ENCODE measurements at regions not wholly inside any gene's neighbourhood (a gene's known extent, or its start where the extent isn't known, plus 50 kb on each side); places are given as distances from the start of the nearest gene placed in this dataset.

GRCh38 chr12:125720961-125721360 is 655.7 kb downstream of the AACS start:
- Histone ChIP-seq H3K4me3 (ENCODE audit: low read depth, low read length) (no peak overlapping the region), H3K27ac (ENCODE audit: low read depth, low read length) (no peak overlapping the region), H3K9me3 (ENCODE audit: control insufficient read depth, insufficient read depth, low read length) (peaks cover 33% of the 10 kb centered on the region), H3K27me3 (ENCODE audit: control insufficient read depth, insufficient read depth, low read length) (no peaks in the 10 kb centered on the region)
- CTCF ChIA-PET = no interaction called here
- POLR2A ChIA-PET = no interaction called here
- no peak for DNase-seq (ENCODE audit: low read depth, low spot score)
- TF ChIP-seq CTCF (IDR thresholded peaks at IDR 0.05; ENCODE audit: low read depth, low read length) = no peak

GRCh38 chr12:125734137-125734536 is 668.9 kb downstream of the AACS start:
- Histone ChIP-seq H3K27ac (ENCODE audit: low read depth, low read length) (no peak overlapping the region), H3K4me3 (ENCODE audit: low read depth, low read length) (no peak overlapping the region), H3K27me3 (ENCODE audit: control insufficient read depth, insufficient read depth, low read length) (no peaks in the 10 kb centered on the region), H3K9me3 (ENCODE audit: control insufficient read depth, insufficient read depth, low read length) (peaks cover 14% of the 10 kb centered on the region; the same call in 1 of the 2 replicates)
- ChIA-PET CTCF (no interaction called here), POLR2A (no interaction called here)
- no peak for TF ChIP-seq CTCF (IDR thresholded peaks at IDR 0.05; ENCODE audit: low read depth, low read length)
- DNase-seq (ENCODE audit: low read depth, low spot score) = no peak

DNA sequence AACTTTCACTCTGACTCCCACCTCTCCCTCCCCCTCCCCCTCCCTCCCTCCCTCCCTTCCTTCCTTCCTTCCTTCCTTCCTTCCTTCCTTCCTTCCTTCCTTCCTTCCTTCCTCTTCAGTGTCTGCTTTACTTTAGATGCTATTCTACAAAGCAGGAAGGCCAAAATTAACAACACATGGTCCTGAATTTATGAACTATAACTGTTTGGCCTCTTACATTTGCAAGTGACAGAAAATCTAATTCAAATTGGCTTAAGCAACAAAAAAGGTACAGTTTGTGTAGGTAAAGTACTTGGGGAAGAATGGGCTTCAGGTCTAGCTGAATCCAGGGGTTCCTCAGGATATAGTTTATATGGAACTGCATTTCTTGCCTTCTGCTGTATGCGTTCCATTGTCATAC is 673.0 kb downstream of the AACS start:
- TF ChIP-seq CTCF (IDR thresholded peaks at IDR 0.05; ENCODE audit: low read depth, low read length) = no peak
- H3K4me3 ChIP-seq (ENCODE audit: low read depth, low read length) = no peak overlapping the region
- H3K9me3 ChIP-seq (ENCODE audit: control insufficient read depth, insufficient read depth, low read length) = peaks cover 26% of the 10 kb centered on the region
- ChIA-PET CTCF (no interaction called here), POLR2A (no interaction called here)
- no peak for DNase-seq (ENCODE audit: low read depth, low spot score)
- H3K27me3 ChIP-seq (ENCODE audit: control insufficient read depth, insufficient read depth, low read length) = no peaks in the 10 kb centered on the region
- no peak overlapping the region for H3K27ac ChIP-seq (ENCODE audit: low read depth, low read length)

DNA sequence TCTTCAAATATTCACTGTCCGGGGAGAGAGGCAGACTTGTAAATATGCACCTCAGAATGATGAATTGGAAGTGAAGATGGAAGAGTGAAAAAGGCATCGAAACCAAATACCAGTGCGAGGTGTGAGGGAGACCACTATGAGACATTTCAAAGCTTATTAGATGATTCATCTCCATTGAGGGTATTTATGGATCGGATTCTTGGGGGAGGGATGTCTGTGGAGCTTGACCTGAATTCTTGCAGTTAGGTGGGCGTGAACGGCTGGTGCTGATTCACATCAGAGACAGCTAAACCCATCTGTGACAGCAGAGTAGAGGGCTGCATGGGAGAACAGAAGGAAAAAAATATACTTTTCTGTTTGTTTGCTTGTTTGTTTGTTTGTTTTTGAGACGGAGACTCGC is 677.2 kb downstream of the AACS start:
- CTCF ChIA-PET = no interaction called here
- Histone ChIP-seq H3K9me3 (ENCODE audit: control insufficient read depth, insufficient read depth, low read length) (peaks cover 32% of the 10 kb centered on the region), H3K27me3 (ENCODE audit: control insufficient read depth, insufficient read depth, low read length) (no peaks in the 10 kb centered on the region), H3K27ac (ENCODE audit: low read depth, low read length) (no peak overlapping the region), H3K4me3 (ENCODE audit: low read depth, low read length) (no peak overlapping the region)
- POLR2A ChIA-PET = no interaction called here
- TF ChIP-seq CTCF (IDR thresholded peaks at IDR 0.05; ENCODE audit: low read depth, low read length) = no peak
- no peak for DNase-seq (ENCODE audit: low read depth, low spot score)

GRCh38 chr12:125744201-125744600 is 679.0 kb downstream of the AACS start:
- ChIA-PET POLR2A (no interaction called here), CTCF (no interaction called here)
- H3K27me3 ChIP-seq (ENCODE audit: control insufficient read depth, insufficient read depth, low read length) = no peaks in the 10 kb centered on the region
- H3K9me3 ChIP-seq (ENCODE audit: control insufficient read depth, insufficient read depth, low read length) = peaks cover 34% of the 10 kb centered on the region
- H3K4me3 ChIP-seq (ENCODE audit: low read depth, low read length) = no peak overlapping the region
- no peak for DNase-seq (ENCODE audit: low read depth, low spot score)
- H3K27ac ChIP-seq (ENCODE audit: low read depth, low read length) = no peak overlapping the region
- no peak for TF ChIP-seq CTCF (IDR thresholded peaks at IDR 0.05; ENCODE audit: low read depth, low read length)
